ENCODE measurements at regions not wholly inside any gene's neighbourhood (a gene's known extent, or its start where the extent isn't known, plus 50 kb on each side); places are given as distances from the start of the nearest gene placed in this dataset.

DNA sequence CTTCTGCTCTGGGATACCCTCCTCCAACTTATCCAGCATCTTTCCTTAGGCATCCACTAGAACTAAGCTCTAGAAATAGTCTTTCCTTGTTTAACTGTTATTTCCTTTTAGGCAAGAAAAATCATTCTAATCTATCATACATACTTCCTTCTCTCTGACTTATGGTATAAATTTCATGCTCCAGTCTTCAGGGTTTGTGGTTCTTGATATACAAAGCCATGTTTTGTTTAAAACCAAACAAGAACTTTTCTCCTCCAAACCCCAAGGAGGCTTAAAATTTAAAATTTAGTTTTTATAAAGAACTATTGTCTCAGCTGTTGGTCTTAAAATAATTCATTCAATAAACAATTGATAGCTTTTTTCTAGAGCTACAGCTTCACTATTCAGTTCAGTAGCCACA is 77.2 kb downstream of the CD164 start:
- TF ChIP-seq JUND (IDR thresholded peaks at IDR 0.05; ENCODE audit: low read length): no peak
- TF ChIP-seq POLR2A (IDR thresholded peaks at IDR 0.05; ENCODE audit: control extremely low read depth in 1 of 2, low read depth in 2 of 2, low read length in 2 of 2): no peak
- TF ChIP-seq, protein P1, sequence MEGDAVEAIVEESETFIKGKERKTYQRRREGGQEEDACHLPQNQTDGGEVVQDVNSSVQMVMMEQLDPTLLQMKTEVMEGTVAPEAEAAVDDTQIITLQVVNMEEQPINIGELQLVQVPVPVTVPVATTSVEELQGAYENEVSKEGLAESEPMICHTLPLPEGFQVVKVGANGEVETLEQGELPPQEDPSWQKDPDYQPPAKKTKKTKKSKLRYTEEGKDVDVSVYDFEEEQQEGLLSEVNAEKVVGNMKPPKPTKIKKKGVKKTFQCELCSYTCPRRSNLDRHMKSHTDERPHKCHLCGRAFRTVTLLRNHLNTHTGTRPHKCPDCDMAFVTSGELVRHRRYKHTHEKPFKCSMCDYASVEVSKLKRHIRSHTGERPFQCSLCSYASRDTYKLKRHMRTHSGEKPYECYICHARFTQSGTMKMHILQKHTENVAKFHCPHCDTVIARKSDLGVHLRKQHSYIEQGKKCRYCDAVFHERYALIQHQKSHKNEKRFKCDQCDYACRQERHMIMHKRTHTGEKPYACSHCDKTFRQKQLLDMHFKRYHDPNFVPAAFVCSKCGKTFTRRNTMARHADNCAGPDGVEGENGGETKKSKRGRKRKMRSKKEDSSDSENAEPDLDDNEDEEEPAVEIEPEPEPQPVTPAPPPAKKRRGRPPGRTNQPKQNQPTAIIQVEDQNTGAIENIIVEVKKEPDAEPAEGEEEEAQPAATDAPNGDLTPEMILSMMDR (IDR thresholded peaks at IDR 0.05; ENCODE audit: control extremely low read depth in 1 of 3, insufficient read depth in 1 of 3, low read depth in 1 of 3, low read length in 3 of 3): no peak
- no peak for TF ChIP-seq RAD21 (IDR thresholded peaks at IDR 0.05 in 1 of 2, conservative IDR thresholded peaks at IDR 0.05 in 1 of 2; ENCODE audit: low read depth in 2 of 2, low read length in 2 of 2)
- no peak for TF ChIP-seq POLR2AphosphoS5 (IDR thresholded peaks at IDR 0.05; ENCODE audit: low read depth, low read length)
- no peak for TF ChIP-seq SP2 (IDR thresholded peaks at IDR 0.05; ENCODE audit: low read length)
- TF ChIP-seq SIRT6 (IDR thresholded peaks at IDR 0.05; ENCODE audit: low read length): no peak
